ENCODE measurements at regions not wholly inside any gene's neighbourhood (a gene's known extent, or its start where the extent isn't known, plus 50 kb on each side); places are given as distances from the start of the nearest gene placed in this dataset.

DNA sequence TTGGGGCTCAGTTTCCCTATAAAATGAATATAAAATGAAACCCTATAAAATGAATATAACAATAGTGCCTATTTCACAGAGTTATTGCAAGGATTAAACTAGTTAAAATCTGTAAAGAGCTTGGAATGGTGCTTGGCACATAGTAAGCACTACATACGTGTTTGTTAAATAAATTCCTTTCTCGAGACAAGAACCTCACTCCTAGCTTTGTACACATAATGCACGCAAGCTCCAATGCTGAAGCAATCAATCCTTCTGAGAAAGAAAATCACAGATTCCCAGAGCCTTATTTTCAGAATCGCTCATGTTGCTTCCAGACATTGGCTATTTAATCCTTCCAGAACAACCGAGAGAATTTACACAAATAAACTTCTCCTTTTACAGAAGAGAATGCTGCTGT lies 440.9 kb downstream of the IRS1 start:
- no peak overlapping the region for H3K9ac ChIP-seq (ENCODE audit: low read depth in 1 of 2, low read length in 2 of 2)
- WGBS, result 78% methylated on average over 5 of the region's 5 CpGs
- DNase-seq (ENCODE audit: low spot score), result no peak
- H3K27ac ChIP-seq (ENCODE audit: low read depth in 1 of 2, low read length in 2 of 2), result no peak overlapping the region
- no peaks in the 10 kb centered on the region for H3K9me3 ChIP-seq (ENCODE audit: control insufficient read depth in 4 of 4, low read length in 3 of 4)
- TF ChIP-seq RAD21 (IDR thresholded peaks at IDR 0.05) (no peak), RXRA (IDR thresholded peaks at IDR 0.05) (no peak), EGR1 (IDR thresholded peaks at IDR 0.05; ENCODE audit: low read depth in 2 of 2) (no peak), JUND (IDR thresholded peaks at IDR 0.05) (no peak), YY1 (IDR thresholded peaks at IDR 0.05) (no peak), TAF1 (conservative IDR thresholded peaks at IDR 0.05) (no peak), NR2F2 (IDR thresholded peaks at IDR 0.05) (no peak), HNF4G (IDR thresholded peaks at IDR 0.05) (no peak), HNF4A (conservative IDR thresholded peaks at IDR 0.05) (no peak), FOXA1 (IDR thresholded peaks at IDR 0.05) (no peak), GABPA (IDR thresholded peaks at IDR 0.05 in 1 of 2, conservative IDR thresholded peaks at IDR 0.05 in 1 of 2) (no peak), FOXA2 (IDR thresholded peaks at IDR 0.05) (no peak), SP1 (IDR thresholded peaks at IDR 0.05) (no peak)
- TF ChIP-seq, protein P1, sequence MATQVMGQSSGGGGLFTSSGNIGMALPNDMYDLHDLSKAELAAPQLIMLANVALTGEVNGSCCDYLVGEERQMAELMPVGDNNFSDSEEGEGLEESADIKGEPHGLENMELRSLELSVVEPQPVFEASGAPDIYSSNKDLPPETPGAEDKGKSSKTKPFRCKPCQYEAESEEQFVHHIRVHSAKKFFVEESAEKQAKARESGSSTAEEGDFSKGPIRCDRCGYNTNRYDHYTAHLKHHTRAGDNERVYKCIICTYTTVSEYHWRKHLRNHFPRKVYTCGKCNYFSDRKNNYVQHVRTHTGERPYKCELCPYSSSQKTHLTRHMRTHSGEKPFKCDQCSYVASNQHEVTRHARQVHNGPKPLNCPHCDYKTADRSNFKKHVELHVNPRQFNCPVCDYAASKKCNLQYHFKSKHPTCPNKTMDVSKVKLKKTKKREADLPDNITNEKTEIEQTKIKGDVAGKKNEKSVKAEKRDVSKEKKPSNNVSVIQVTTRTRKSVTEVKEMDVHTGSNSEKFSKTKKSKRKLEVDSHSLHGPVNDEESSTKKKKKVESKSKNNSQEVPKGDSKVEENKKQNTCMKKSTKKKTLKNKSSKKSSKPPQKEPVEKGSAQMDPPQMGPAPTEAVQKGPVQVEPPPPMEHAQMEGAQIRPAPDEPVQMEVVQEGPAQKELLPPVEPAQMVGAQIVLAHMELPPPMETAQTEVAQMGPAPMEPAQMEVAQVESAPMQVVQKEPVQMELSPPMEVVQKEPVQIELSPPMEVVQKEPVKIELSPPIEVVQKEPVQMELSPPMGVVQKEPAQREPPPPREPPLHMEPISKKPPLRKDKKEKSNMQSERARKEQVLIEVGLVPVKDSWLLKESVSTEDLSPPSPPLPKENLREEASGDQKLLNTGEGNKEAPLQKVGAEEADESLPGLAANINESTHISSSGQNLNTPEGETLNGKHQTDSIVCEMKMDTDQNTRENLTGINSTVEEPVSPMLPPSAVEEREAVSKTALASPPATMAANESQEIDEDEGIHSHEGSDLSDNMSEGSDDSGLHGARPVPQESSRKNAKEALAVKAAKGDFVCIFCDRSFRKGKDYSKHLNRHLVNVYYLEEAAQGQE (IDR thresholded peaks at IDR 0.05), result no peak
- TF ChIP-seq, protein P2, sequence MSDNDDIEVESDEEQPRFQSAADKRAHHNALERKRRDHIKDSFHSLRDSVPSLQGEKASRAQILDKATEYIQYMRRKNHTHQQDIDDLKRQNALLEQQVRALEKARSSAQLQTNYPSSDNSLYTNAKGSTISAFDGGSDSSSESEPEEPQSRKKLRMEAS (IDR thresholded peaks at IDR 0.05), result no peak
- TF ChIP-seq, protein P3, sequence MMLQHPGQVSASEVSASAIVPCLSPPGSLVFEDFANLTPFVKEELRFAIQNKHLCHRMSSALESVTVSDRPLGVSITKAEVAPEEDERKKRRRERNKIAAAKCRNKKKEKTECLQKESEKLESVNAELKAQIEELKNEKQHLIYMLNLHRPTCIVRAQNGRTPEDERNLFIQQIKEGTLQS (IDR thresholded peaks at IDR 0.05), result no peak
- TF ChIP-seq, protein P4, sequence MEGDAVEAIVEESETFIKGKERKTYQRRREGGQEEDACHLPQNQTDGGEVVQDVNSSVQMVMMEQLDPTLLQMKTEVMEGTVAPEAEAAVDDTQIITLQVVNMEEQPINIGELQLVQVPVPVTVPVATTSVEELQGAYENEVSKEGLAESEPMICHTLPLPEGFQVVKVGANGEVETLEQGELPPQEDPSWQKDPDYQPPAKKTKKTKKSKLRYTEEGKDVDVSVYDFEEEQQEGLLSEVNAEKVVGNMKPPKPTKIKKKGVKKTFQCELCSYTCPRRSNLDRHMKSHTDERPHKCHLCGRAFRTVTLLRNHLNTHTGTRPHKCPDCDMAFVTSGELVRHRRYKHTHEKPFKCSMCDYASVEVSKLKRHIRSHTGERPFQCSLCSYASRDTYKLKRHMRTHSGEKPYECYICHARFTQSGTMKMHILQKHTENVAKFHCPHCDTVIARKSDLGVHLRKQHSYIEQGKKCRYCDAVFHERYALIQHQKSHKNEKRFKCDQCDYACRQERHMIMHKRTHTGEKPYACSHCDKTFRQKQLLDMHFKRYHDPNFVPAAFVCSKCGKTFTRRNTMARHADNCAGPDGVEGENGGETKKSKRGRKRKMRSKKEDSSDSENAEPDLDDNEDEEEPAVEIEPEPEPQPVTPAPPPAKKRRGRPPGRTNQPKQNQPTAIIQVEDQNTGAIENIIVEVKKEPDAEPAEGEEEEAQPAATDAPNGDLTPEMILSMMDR (IDR thresholded peaks at IDR 0.05; ENCODE audit: low read depth, low read length, missing input control), result no peak
- TF ChIP-seq, protein P5, sequence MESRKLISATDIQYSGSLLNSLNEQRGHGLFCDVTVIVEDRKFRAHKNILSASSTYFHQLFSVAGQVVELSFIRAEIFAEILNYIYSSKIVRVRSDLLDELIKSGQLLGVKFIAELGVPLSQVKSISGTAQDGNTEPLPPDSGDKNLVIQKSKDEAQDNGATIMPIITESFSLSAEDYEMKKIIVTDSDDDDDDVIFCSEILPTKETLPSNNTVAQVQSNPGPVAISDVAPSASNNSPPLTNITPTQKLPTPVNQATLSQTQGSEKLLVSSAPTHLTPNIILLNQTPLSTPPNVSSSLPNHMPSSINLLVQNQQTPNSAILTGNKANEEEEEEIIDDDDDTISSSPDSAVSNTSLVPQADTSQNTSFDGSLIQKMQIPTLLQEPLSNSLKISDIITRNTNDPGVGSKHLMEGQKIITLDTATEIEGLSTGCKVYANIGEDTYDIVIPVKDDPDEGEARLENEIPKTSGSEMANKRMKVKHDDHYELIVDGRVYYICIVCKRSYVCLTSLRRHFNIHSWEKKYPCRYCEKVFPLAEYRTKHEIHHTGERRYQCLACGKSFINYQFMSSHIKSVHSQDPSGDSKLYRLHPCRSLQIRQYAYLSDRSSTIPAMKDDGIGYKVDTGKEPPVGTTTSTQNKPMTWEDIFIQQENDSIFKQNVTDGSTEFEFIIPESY (IDR thresholded peaks at IDR 0.05), result no peak
- H3K27me3 ChIP-seq (ENCODE audit: control insufficient read depth in 4 of 4, insufficient read depth in 4 of 4, low read length in 3 of 4), result no peaks in the 10 kb centered on the region
- H3K4me1 ChIP-seq (ENCODE audit: control insufficient read depth in 4 of 4, insufficient read depth in 4 of 4, low read length in 3 of 4), result no peaks in the 10 kb centered on the region
- no peak overlapping the region for H3K4me3 ChIP-seq (ENCODE audit: low read depth in 1 of 3, low read length in 3 of 3)
- H3K36me3 ChIP-seq (ENCODE audit: control insufficient read depth in 4 of 4, insufficient read depth in 3 of 4, low read depth in 1 of 4, low read length in 3 of 4), result no peaks in the 10 kb centered on the region

Measured in liver (tissue), 8 donors.